GM18907 (cell line): ENCODE measurements at regions not wholly inside any gene's neighbourhood (a gene's known extent, or its start where the extent isn't known, plus 50 kb on each side); places are given as distances from the start of the nearest gene placed in this dataset.

Experiments
- ATAC-seq: cut with Tn5 transposase; IDR thresholded peaks from one replicate; pipeline ENCODE4 v1.9.1; 2021; ENCODE audit warnings: mild to moderate bottlenecking, moderate library complexity; ENCODE audit not compliant: unreplicated experiment

DNA sequence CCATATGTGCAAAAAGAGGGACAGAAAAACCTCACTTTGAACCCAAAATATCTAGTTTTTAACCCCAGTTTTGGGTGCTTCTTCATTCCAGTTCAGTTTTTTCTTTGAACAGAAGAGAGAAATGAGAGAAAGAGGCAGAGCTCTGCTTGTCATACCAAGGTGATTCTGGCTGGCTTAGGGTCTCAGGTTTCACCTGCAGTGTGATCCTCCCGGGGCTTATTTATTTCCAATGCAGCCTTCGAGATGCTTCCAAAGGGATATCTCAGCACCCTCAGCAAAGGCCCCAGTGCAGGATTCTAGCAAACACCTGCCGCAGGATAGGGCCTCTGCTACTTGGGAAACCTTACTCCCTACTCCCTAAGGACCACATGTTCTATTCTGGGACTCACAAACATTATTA, 131.3 kb downstream of the WDR11 start:
- no peak for ATAC-seq

DNA sequence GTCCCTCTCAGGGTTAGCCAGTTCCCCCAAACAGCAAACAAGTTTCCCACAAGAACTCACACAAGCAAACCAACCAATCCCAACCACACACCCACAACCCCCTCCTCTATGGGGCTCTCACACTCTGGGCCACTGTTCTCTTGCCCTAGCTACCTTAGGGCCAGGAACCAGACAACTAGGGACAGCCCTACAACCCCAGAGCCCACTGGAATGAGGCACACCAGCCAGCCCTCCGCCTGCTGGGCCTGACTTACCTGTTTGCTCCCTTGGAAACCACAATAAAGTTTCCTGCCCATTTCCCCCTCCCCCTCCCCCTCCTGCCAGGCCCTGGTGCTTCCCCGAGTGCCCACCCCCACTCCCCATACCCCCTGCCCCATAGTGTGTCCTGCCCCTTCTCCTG, 132.6 kb downstream of the WDR11 start:
- ATAC-seq = no peak

DNA sequence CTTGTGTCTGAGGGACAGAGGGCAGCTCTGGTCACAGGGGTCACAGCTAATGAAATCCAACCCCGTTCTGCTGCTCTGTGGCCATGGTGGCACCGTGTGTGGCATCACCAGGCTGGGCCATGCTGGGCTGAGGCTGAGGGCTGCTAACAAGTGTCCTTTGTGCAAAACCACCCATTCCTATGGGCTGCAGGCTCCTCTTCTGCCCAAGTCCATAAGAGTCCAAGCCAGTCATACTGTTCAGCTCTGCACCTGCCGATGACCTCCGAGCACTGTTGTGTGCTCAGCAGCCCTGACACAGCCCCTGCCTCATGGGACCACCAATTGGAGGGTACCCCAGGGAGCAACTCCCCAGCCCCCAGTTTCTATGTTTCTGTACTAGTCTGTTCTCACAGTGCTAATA, 133.1 kb downstream of the WDR11 start:
- no peak for ATAC-seq

DNA sequence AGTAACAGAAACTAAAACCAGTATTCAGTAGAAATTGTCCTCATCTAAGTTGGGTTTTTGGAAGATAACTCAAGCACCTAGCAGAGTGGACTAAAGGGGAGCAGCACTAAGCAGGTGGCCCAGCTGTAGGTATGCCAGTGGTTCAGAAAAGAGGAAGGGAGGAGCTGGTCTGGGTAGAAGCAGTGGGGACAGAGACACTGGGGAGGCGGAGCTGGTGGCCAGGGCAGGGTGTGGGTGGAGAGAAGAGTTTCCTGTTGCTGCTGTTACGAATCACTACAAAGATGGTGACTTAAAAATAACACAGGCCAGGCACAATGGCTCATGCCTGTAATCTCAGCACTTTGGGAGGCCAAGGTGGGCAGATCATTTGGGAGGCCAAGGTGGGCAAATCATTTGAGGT, 136.2 kb downstream of the WDR11 start:
- no peak for ATAC-seq

DNA sequence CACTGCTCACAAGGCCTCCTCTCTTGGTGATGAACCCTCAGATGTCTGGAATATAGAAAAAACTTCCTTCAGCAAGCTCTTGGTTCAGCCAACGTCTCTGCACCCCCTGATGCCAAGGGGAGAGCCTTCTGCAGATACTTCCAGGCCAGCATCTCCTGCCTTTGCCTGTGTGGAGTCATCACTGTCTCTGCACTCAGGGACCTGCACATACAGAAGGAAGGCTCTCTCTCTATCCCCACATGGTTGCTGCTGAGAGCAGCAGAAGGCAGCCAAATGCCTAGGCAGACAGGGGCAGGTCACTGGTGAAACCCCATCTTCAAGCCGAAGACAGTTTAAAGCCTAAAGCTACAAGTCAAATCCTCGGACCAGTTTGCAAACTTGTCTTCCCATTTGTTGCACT, 137.6 kb downstream of the WDR11 start:
- no peak for ATAC-seq

DNA sequence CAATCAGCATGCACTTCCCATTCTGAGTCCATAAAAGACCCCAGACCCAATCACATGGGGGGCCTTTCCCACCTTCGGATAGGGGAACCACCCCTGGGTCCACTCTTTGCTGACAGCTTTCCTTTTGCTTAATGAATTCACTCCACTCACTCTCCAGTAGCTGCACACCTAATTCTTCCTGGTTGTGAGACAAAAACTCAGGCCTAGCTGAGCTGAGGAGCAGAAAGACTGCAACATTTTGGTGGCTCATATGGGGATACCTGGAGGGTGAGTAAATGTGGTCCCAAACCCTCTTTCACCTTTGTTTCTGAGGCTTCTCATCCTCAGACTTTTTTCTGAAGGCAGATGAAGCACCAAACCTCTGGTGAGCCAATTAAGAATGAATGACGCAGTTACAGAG, 138.1 kb downstream of the WDR11 start:
- ATAC-seq = no peak

DNA sequence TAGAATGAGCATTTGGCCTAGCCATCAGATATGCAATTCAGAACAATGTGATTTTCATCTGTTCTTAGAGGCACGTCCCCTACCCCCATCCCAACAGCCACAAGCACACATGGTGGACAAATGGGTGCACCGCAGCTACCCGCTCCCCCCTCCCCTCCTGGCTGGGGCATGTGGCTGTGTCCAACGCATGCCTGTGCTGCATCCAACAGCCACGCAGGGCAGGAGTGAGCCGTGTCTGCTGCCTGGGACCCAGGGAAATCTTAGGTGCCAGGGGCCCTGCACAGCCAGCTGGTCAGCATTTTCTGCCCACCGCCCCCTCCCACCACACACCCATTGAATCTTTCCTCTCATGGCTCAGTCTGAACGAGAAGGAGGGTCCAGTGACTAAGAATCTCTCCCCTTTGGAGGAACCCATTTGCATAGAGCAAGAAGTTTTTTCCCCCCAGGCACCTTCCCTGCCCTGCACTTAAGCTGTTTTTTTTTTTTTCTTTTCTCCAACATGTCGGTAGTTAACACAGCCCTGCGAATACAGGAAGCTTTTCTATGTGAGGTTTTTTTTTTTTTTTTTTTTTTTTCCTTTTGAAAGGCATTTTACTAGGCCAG, 138.9 kb downstream of the WDR11 start:
- no peak for ATAC-seq

DNA sequence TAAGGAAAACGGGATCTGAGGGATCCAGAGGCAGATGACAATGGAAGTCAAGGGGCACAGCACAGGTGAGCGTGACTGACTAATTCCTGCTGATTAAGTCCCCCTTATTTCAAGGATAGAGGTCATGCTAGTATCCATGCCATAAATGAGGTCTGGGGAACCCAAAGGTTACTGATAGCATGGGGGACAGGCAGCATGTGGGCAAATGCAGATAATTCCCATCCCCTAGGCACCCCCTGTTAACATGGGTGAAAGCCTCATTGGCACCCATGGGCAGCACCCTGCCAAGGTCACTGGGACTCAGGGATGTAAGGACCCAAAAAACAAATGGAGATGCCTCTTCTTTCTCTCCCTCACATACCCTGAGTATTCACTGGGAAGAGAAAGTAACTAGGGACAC, 139.7 kb downstream of the WDR11 start:
- ATAC-seq = no peak

DNA sequence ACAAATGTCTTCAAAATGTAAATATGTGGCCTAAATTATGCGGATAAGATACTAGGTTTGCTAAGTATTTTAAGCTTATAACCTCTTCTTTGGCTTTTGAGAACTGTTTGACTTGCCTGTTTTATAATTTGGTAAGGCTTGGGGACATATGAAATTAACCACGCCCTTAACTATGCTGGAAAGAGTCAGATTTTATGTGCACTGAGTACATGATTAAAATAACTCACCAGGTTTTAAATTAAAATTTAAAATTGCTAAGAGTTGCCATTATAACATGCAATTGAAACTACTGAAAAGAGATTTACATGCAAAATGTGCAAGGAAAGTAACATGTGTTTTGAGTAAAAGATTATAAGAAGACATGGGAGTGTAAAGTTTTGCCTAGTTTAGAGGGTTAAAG, 141.9 kb downstream of the WDR11 start:
- no peak for ATAC-seq

DNA sequence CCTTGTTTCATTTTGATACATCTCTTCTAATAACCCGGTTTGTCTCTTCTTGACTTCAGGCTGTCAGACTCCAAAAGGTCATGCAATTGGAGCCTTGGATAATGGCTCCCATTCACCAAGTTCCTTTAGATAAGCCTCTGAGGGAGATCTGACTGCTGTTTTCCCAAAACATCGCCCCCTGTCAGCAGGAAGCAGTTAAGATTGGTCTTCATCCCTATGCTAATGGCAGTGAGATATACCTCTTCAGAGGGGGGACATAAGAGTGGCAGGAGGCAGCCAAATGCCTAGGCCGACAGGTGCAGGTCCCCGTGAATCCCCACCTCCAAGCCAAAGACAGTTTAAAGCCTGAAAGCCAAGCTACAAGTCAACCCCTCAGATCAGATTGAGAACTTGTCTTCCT, 144.6 kb downstream of the WDR11 start:
- ATAC-seq = no peak

DNA sequence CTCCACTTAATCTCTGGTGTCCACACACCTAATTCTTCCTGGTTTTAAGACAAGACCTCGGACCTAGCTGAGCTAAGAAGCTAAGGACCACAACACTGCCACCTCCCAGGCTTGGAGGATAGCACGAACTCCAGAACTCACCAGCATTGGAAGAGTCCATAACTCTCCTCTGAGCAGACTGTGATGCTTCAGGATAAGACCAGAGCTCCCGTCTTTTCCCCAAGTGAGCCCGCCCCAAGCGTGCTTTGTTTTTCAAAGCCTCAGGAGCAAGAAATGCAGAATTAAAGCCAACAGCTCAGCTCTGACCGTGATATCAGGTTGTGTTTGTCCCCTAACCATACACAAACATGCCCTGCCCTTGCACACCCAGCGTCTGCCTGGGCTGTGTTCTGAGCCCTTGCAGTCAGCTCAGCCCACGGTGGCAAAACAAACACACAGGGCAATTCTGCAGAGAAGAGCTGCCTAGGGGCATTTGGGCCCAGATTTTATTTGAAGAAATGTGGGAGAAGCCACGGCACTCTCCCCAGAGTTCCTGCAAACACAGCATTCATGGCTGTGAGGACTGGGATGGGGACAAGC, 145.4 kb downstream of the WDR11 start:
- no peak for ATAC-seq

DNA sequence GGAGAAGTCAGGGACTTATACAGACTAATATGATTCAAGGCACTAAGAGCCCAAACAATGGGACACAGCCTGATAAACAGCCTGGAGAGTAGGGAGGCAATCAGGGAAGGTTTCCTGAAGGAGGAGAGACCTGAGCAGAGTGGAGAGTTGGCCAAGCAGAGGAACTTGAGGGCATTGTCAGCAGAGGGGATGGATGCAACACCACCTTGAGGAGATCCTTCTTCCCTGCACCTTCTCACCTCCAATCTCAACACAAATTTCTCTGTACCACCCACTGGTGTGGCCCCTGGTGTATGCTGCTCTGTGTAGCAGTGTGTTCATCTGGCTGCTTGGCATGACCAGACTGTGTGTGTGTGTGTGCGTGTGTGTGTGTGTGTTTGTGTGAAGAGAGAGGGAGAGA, 146.2 kb downstream of the WDR11 start:
- no peak for ATAC-seq

DNA sequence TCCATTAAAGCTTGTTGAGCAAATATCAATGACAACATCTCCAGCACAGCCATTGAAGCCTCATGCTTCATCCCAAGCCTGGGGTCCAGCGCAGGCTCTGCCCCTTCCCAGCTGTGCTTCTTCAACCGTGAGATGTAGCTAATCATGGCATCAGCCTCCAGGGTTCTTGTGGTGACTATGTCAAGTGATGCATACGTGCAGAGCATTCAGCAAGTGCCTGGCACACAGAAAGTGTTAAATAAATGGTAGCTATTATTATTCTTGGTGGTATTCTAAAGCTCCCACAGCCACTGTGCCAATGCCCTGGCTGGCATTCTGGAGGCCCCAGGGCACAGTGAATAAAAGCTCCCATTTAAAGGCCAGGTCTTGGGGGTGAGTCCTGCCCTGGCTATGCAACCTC, 146.6 kb downstream of the WDR11 start:
- ATAC-seq = no peak

DNA sequence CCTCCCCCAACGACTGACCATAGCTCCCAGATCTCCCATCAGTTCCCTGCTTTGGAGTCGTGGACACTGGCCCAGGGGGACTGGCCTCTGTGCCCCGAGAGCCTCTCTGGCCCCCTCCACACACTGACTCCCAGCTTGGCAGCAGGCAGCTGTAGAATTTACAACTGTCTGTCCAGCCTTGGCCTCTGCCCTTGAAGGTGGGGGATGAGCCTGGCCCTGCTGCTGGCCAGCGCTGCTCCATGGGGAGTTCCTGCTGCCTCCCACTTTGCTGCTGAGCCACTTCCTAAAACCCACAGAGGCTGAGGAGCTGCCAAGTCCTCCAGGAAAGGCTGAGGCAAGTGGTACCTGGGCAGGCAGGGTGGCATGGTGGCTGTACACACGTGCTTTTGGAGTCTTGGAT, 147.1 kb downstream of the WDR11 start:
- ATAC-seq = no peak

DNA sequence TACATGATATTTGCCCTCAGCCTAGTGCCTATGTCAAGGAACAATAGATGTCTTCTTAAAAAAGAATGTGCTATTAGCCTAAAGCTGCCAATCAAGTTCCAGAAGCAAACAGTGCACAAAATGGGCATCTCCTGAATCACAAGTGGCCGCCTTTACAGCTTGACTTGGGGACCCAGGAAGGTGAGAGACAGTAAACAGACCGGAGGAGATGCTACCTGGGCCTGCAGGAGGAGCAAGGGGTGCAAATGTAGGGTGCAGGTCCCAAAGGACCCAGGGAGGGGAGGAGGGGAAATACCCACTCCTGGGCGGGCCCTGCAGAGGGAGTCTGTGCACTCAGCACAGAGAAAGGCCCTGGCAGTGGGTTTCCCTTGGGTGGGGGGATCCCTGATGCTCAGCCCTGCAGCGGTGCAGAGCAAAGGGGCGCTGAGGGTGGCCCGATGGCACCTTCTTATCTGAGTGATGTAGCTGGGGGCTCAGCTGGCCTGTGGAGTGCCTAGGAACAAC, 147.7 kb downstream of the WDR11 start:
- no peak for ATAC-seq

DNA sequence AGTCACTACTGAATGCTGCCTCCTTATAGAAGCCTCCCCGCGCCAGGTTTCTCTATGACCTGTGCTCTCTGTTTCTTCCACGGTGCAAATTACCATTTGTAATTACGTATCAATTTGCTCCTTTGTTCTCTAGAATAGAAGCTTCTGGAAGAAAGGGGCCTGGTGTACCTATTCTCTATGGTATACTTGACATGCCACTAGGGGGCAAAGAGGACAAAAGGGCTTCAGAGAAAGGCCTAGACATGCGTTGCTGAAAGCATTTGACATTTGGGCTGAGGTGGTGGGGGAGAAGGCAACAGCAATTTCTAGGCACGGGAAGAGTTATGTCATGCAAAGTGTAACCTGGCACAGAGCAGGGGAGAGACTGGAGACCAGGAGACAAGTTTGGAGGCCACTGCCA, 148.7 kb downstream of the WDR11 start:
- ATAC-seq = no peak

DNA sequence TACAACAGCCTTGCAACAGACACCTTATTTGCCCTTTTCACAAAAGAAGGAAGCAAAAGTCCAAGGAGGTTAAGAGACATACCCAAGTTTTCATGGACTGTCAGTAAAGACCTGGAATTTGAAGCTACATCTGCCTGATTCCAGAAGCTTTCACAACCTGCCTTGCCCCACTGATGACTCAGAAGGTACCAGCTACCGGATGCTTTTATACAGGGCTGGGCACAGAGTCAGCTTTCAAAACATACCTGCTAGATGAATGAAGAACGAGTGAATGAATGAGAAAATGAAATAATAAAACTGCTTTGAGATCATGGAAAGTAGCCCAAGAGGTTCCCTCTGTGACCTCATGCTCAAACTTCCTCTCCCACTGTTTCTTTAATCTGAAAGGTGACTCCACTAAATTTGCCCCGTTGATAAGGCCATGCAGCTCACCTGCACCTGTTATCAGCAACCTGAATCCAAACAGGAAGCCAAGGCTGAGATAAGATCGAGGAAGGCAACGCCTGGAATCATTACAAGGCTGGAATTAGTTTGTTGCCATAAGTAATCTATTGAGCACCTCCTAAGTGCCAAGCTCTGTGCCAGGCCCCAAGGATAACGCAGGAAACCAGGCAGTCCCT, 151.5 kb downstream of the WDR11 start:
- ATAC-seq = no peak

DNA sequence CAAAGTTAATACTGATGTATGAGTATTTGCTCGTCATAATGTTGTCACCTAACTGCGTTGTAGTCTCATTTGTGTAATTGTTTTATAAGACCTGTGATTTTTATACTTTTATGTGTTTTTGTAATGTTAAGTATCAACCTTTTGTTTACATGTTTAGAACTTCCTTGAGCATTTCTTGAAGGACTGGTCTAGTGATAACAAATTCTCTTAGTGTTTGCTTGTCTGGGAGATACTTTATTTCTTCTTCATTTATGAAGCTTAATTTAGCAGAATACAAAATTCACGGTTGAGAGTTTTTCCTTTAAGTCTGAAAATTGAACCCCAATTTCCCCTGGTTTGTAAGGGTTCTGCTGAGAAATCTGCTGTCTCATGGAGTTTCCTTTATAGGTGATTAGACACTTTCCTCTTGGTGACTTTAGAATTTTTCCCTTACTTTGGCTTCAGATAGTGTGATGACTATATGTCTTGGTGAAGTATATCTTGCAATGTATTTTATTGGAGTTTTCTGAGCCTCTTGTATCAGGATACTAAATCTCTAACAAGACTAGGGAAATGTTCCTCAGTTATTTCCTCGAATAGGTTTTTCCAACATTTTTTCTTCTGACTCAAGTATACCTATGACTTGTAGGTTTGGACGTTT, 154.9 kb downstream of the WDR11 start:
- ATAC-seq = no peak

DNA sequence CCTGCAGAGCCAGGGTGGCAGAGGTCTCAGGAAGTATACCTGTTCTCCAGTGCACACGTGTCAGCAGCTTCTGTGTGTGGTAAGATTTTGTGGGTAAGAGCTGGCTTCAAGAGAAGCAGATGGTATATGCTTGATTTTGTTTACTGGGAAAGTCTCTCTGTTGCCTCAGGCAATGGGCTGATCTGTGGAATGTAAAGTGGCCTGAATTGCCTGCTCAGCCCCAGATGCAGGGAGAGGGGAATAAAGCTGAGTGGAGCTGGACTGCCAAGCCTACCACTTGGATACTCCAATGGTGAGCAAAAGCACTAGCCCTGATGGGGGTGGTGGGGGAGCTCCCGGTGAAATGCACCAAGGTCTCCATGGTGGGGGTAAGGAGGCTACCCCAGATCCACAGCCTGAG, 156.1 kb downstream of the WDR11 start:
- ATAC-seq = no peak

DNA sequence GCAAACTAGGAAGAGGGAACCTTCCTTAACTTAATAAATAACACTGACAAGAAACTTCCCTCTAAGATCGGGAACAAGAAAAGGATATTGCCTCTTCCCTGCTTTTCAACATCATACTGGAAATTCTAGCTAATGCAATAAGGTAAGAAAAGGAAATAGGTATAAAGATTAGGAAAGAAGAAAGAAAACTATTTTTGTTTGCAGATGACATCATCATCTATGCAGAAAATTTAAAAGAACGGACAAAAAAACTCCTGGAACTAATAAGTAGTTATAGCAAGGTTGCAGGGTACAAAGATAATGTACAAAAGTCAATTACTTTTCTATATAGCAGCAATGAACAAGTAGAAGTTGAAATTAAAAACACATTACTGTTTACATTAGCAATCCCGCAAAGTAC, 164.8 kb downstream of the WDR11 start:
- no peak for ATAC-seq

DNA sequence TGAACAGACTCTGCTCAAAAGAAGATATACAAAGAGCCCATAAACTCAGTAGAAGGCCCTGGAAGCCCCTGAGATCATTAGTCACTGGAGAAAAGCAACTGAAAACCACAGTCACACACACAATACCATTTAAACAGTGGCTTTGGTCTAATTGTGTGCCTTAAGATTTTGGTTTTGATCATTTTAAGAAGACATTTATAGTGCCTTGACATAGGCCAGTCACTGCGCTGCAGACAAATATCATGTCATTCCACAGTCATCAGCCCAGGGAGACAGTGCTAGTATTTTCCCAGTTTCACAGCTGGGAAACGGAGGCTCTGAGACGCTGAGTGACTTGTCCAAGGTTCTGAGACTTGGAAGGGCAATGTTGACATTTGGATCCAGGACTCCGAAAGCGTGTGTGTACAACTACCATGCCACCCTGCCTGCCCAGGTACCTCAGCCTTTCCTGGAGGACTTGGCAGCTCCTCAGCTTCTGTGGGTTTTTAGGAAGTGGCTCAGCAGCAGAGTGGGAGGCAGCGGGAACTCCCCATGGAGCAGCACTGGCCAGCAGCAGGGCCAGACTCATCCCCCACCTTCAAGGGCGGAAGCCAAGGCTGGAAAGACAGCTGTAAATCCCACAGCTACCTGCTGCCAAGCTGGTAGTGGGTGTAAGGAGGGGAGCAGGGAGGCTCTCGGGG, 173.9 kb downstream of the WDR11 start:
- no peak for ATAC-seq

DNA sequence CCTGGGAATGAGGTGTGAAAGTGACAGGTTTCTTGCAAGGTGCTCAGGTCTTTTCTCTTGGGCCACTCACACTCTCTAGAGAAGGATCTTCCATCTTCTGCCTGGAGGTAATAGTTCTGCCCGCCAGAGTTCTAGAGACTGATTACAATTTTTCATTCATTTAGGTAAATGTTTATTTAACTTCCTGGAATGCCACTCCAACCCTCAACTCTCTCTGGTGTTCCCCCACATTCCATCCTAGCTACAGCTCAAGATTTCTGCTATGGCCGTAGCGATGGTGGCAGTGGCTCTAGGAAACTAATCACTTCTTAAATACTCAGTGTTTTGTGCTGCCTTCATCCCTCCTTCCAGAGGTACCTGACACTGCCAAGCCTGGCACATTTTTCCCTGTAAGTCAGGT, 174.6 kb downstream of the WDR11 start:
- ATAC-seq = no peak
